HTR-8/SVneo (cell line): ENCODE measurements at regions not wholly inside any gene's neighbourhood (a gene's known extent, or its start where the extent isn't known, plus 50 kb on each side); places are given as distances from the start of the nearest gene placed in this dataset.
"Not testable (repeated sequence)": the region's sequence is repeated elsewhere in the genome, so short reads cannot be mapped to it uniquely, and the experiment has no call there.

Source experiments
- DNase-seq: peaks from one replicate; pipeline ENCODE4 v3.0.0; 2011; ENCODE audit warnings: low spot score, mixed read lengths; ENCODE audit not compliant: insufficient read length
- FAIRE-seq: peaks from 2 replicates; lab custom pipeline; 2011; peaks lifted over from hg19 to GRCh38; lab: Jason Lieb, UNC

- FAIRE-seq = no peak
Measured at GRCh38 chr5:96483878-96484277, 50.8 kb upstream of the PCSK1 start.

GRCh38 chr5:96487859-96488258 lies 54.8 kb upstream of the PCSK1 start:
- FAIRE-seq (no peak), DNase-seq (no peak)

More at GRCh38 chr5:96483878-96484277, 50.8 kb upstream of the PCSK1 start:
- no peak for DNase-seq

GRCh38 chr5:96489532-96489931 lies 56.5 kb upstream of the PCSK1 start:
- FAIRE-seq (no peak), DNase-seq (no peak)

GRCh38 chr5:96492459-96493047 lies 59.5 kb upstream of the PCSK1 start:
- FAIRE-seq (no peak), DNase-seq (peak; percentile 27)

- no peak for FAIRE-seq
- DNase-seq = no peak
Measured at GRCh38 chr5:96493219-96493790, 60.3 kb upstream of the PCSK1 start.

- not testable (repeated sequence) for FAIRE-seq
Measured at GRCh38 chr5:96495412-96495811, 62.4 kb upstream of the PCSK1 start.

GRCh38 chr5:96497027-96497426 lies 64.0 kb upstream of the PCSK1 start:
- DNase-seq, FAIRE-seq: not testable (repeated sequence)

More at GRCh38 chr5:96495412-96495811, 62.4 kb upstream of the PCSK1 start:
- not testable (repeated sequence) for DNase-seq

GRCh38 chr5:96499753-96500345 lies 66.8 kb upstream of the PCSK1 start:
- no peak for DNase-seq
- FAIRE-seq = no peak

GRCh38 chr5:96501991-96502646 lies 69.1 kb upstream of the PCSK1 start:
- FAIRE-seq = no peak
- DNase-seq = no peak

- no peak for DNase-seq
- no peak for FAIRE-seq
Measured at GRCh38 chr5:96503501-96504236, 70.6 kb upstream of the PCSK1 start.

GRCh38 chr5:96506376-96506775 lies 73.3 kb upstream of the PCSK1 start:
- FAIRE-seq = no peak
- no peak for DNase-seq

- FAIRE-seq (no peak), DNase-seq (no peak)
Measured at GRCh38 chr5:96506866-96507527, 73.9 kb upstream of the PCSK1 start.

GRCh38 chr5:96509316-96509715 lies 76.3 kb upstream of the PCSK1 start:
- DNase-seq (no peak), FAIRE-seq (peak; percentile 44)

- DNase-seq = peak; percentile 86
- peak; percentile 62 for FAIRE-seq
Measured at GRCh38 chr5:96509721-96510350, 76.8 kb upstream of the PCSK1 start.

GRCh38 chr5:96516631-96517071 lies 83.6 kb upstream of the PCSK1 start:
- DNase-seq (no peak), FAIRE-seq (no peak)

- DNase-seq (no peak), FAIRE-seq (no peak)
Measured at GRCh38 chr5:96517295-96517694, 84.2 kb upstream of the PCSK1 start.

GRCh38 chr5:96520345-96520744 lies 87.3 kb upstream of the PCSK1 start:
- no peak for DNase-seq
- FAIRE-seq = peak; percentile 79

GRCh38 chr5:96522635-96523355 lies 89.7 kb upstream of the PCSK1 start:
- FAIRE-seq (no peak), DNase-seq (no peak)
